HG03521 (cell line): ENCODE measurements at regions not wholly inside any gene's neighbourhood (a gene's known extent, or its start where the extent isn't known, plus 50 kb on each side); places are given as distances from the start of the nearest gene placed in this dataset.
A peak's percentile ranks its signal among the peaks of the same experiment; 100 is the strongest.
"Not testable (repeated sequence)": the region's sequence is repeated elsewhere in the genome, so short reads cannot be mapped to it uniquely, and the experiment has no call there.

Experiments used
- ATAC-seq: cut with Tn5 transposase; IDR thresholded peaks from one replicate; pipeline ENCODE4 v1.9.1; 2021; ENCODE audit warnings: mild to moderate bottlenecking, moderate library complexity; ENCODE audit not compliant: unreplicated experiment

DNA sequence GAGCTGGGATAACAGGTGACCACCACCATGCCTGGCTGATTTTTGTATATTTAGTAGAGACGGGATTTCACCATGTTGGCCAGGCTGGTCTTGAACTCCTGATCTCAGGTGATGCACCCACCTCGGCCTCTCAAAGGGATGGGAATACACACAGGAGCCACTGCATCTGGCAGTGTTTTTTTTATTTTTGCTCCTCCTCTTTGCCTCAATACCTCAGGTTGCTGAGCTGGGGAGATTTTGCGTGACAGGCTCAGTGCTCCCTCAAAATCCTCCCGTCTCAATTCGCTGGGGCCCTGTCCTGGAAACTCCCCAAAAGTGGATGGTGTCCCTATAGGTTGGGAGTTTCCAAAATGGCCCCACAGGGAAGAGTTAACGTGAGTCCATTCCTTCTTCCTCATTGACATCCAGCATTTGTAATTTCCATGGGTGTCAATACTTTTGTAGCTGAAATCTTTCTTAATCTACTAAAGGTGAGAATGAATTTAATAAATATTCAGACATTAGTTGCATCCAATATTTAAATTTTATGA lies 71.8 kb downstream of the GGTLC2 start:
- ATAC-seq = no peak

DNA sequence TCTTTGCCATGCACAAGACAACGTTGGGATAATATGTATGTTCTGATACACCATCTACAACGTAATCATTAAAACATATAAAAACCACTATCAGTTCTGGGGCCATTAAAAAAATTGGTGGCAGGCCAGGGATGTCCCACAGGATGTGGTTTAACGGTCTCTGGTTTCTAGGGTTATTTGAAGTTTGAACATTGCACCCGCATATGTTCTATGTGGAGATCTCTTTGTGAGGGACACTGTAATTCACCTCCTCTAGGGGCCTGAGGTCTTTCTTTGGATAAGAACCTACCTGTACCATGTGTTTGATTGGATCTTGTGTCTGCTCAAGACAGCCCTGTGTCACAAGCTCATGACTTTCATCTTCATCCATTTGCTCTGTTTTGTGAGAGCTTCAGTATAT lies 73.2 kb downstream of the GGTLC2 start:
- ATAC-seq = no peak

DNA sequence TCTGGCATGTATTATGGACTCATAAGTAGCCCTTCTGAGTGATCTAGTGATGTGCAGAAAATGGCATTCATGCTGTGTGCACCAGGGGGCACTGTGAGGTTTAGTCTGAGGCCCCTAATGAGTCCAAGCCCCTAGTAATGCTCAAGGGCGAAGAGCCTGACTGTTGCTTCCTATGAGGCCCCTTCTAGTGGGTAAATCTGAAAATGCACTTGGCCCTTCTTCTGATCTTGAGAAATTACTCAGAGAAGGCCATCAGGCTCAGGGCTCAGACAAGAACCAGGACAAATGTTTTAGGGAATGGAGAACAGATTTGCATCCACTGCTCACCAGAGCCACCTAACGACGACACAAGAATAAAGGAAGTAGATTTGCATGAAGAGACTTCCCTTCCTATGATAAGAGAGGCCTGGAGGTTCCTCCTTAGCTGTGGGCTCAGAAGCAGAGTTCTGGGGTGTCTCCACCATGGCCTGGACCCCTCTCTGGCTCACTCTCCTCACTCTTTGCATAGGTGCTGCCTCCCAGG lies 75.8 kb downstream of the GGTLC2 start:
- ATAC-seq = peak; percentile 51

DNA sequence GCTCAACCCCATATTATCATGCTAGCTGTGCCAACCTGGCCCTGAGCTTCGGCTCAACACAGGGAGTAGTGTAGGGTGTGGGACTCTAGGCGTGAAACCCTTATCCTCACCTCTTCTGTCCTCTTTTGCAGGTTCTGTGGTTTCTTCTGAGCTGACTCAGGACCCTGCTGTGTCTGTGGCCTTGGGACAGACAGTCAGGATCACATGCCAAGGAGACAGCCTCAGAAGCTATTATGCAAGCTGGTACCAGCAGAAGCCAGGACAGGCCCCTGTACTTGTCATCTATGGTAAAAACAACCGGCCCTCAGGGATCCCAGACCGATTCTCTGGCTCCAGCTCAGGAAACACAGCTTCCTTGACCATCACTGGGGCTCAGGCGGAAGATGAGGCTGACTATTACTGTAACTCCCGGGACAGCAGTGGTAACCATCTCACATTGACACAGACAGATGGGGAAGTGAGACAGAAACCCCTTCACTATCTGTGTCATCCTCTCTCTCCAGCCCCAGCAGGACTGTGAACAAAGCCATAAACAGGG lies 76.4 kb downstream of the GGTLC2 start:
- peak; percentile 71 for ATAC-seq

DNA sequence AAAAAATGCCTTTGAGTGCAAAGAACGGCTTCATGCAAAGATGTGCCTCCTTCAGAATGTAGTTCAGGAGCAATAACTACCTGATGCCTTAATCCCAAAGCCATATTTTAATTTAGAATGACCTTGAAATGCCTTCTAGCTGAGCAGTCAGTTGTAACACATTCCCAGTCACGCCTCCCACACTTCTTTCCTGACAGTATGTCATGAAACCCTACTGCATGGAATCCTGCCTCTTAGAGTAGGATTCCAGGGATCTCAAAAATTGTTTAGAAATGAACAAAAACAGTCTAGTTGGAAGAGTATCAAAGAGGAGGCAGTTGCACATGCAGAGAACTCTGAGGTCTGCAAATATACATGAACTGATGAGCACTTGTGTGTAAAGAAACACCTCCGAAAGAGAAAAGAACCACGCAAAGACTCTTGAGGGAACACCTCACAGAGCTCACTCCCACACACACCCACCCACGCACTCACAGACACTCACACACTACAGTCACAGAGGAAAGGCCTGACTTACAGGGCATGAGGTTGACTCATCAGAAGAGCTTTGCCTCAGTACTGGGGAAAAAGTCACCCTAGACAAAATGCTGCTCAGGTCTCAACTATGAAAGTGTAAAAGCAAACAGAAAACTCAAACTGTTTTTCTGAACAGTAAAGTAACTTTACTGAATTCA lies 77.4 kb downstream of the GGTLC2 start:
- ATAC-seq = no peak

DNA sequence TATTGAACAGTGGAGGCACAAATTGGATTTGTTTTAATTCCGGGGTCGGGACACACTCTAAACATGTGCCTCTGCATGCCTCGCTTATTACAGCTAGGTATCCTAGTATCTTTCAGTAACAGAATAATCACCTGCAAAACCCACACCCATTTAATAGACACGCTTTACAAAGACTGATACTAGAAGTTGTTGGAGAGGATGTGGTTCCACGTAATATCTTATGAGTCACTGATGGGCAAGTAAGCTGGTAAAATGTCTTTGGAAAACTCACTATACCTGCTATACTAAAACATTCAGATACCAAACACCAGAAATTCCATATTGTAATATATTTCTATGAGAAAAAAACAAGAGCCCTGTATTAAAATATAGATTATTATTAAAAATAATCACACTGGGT lies 84.0 kb downstream of the GGTLC2 start:
- no peak for ATAC-seq

DNA sequence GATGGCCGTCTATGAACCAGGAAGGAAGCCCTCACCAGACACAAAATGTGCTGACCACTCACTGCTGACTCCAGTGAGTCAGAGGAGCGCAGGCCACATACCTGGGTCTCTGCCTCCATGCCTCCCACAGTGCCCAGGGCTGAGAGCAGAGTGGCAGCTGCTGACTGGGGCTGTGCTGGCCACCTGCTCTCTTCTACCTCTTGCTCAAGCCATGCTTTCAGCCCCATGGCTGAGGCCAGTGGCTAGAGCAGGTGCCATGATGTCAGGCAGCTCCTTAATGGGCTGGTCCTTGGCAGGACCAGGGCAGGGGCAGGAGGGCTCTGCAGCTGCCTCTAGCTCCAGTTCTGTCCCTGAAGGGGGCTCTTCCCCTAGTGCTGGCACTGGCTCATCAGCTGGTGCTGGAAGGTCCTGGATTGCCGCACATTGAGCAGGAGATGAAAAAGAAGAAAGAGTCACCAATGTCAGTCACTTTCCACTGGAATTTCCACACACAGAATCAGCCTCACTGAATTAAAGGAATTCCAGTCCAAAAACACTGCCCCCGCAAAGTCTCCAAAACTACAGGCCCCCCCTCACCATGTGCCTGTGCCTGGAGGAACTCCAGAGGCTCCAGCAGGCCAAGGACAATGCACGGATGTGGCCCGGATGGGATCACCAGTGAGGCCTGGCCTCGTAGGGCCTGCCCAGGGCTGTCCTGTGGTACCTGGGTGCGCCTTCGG lies 86.4 kb downstream of the GGTLC2 start:
- no peak for ATAC-seq

DNA sequence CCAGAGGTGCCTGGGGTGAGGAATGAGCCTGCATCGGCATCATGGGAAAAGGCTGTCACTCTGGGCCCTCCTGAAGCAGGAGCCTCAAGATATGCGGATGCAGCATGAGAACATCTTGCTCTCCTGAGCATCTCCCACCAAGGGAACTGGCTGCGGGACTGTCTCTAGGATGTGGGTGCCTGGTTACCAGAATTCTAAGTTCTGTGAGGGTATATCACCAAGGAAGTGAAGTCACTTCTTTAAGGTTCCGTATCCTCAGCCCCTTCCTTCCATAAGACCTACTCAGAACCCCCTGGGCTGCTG lies 86.9 kb downstream of the GGTLC2 start:
- no peak for ATAC-seq

DNA sequence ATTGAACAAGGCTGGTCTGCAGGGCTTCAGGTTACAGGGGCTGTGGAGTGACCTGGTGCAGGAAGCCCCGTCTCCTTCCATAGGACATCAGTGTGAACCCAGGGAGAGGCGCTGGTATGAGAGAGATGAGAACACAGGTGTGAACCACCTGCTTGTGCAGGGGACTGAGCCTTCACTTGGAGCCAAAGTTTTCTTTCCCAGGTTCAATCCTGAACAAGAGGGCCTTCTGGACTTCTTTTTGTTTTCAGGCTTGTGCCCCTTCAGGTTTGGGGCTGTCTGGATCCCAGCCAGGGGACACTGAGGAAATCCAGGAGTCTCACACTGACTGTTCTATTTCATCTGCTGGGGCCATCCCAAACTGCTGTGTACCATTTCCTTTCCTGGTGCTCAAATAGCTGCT lies 88.6 kb downstream of the GGTLC2 start:
- not testable (repeated sequence) for ATAC-seq

DNA sequence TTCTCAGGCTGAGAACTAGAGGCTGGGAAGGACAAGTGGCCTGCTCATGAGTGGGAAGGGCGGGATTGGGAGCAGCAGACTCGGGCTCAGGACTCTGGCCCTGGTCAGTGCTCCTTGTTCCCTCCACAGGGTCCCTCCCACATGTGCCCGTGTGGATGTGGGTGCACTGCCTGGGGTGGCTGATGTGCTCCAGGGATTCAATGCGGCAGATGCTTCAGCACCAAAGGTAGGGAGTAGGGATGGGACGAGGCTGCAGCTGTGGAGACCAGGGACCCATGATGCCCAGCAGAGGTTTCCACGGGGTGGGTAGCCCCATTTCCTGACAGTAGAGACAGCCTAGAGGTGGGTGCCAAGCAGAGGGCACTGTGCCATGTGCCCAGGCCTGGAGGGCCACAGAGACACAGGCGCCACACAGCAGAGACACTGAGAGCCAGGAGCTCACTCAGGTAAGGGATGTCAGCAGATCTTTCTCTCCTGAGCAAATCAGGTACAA lies 89.5 kb downstream of the GGTLC2 start:
- no peak for ATAC-seq

DNA sequence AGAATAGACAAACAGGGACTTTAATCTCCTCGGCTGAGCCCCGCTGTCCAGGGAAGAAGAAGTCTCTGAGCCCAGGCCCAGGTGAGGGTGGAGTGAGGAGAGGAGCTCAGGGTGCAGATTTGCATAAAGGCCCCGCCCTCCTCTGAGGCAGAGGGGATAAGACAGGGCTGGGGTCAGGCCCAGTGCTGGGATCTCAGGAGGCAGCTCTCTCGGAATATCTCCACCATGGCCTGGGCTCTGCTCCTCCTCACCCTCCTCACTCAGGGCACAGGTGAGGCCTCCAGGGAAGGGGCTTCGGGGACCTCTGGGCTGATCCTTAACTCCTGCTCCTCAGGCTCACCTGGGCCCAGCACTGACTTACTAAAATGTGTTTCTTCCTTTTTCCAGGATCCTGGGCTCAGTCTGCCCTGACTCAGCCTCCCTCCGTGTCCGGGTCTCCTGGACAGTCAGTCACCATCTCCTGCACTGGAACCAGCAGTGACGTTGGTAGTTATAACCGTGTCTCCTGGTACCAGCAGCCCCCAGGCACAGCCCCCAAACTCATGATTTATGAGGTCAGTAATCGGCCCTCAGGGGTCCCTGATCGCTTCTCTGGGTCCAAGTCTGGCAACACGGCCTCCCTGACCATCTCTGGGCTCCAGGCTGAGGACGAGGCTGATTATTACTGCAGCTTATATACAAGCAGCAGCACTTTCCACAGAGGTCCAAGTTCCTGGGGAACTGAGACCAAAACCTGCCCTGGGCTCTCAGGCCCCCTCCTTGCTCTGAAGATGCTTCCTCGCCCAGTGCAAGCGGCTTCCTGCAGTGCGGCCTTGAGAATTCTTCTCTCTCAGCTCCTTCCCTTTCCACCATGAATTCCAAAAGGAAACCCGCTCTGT lies 90.2 kb downstream of the GGTLC2 start:
- not testable (repeated sequence) for ATAC-seq

DNA sequence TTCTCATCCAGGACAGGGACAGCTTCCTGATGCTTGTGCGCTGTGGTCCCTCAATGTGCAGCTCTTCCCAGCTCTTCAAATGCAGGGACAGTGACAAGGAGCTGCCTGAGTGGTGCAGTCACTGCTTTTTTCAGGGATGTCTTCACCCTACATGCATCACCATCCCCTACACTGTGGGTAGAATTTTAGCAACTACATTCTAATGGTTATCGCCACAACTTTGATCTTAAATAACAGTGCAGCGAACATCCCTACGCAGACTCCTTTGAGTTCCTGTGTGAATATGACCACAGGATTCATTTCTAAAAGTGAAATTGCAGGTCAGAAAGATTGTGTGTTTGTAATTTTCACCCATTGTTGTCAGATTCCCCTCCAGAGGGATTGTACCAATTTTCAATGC lies 90.9 kb downstream of the GGTLC2 start:
- not testable (repeated sequence) for ATAC-seq

DNA sequence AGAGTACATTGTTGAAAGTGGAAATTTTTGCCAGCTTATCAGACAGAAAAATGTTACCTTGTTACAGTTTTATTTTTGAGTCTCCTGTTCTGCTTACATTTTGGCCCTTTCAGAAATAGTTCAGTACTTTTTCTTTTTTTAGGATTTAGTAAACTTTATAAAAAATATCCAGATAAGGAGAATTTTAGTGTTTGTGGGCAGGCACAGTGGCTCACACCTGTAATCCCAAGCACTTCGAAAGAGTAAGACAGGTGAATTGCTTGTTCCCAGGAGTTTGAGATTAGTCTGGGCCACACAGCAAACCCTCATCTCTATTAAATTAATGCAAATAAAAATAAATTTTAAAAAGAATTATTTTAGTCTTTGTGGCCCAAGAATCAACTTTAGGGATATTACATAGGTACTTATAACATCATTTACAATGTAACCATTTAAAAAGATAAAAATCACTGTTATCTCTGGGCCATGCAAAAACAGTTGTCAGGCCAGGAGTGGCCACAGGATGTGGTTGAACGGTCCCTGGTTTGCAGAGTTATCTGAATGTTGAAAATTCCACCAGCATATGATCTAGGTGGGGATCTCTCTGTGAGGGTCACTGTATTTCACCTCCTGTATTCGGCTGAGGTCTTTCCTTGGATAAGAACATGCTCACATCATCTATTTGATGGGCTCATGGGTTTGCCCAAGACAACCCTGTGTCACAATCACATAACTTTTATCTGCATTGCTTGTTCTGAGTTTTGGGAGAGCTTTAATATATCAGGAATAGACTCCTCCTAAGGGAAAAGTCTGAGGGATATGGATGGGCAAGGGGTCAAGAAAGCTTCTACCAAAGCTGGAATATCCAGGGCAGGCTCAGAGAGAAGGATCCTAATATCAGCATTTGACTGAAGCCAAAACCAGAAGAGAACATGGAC lies 91.5 kb downstream of the GGTLC2 start:
- ATAC-seq = no peak

DNA sequence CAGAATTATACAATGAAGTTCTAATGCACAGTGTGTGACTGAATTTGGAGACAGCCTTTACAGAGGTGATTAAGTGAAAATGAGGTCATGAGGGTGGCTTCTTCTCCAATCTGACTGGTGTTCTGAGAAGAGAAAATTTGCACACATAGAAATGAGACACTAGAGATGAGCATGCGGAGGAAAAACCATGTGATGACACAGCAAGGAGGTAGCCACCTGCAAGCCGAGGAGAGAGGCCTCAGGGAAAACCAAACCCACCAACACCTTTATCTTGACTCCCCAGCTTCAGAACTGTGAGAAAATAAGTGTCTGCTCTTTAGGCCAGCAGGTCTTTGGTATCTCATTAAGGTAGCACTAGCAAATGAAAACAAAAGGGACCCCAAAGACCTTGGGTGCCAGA lies 93.2 kb downstream of the GGTLC2 start:
- no peak for ATAC-seq

DNA sequence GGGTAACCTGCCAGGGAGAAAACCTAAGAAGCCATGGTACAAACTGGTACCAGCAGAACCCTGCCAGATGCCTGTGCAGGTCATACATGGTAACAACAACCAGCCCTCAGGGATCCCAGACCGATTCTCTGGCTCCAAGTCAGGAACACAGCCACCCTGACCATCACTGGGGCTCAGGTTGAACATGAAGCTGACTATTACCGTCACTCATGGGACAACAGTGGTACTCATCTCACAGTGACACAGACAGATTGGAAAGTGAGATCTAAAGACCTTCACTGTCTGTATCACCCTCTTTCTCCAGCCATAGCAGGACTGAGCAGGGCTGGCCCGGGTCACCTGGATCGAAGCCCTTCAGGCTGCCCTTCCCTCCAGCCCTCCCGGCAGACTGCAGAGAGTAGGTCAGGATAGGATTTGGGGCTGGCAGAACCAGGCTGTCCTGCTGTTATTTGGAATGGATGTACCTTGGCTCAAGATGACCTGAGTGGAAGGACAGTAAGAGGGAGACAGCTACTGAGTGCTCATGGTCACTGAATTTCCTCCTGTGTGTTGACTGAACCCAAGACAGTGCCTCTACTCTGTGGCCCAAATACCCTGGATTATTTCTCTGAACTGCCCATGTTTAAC lies 94.7 kb downstream of the GGTLC2 start:
- ATAC-seq = no peak

DNA sequence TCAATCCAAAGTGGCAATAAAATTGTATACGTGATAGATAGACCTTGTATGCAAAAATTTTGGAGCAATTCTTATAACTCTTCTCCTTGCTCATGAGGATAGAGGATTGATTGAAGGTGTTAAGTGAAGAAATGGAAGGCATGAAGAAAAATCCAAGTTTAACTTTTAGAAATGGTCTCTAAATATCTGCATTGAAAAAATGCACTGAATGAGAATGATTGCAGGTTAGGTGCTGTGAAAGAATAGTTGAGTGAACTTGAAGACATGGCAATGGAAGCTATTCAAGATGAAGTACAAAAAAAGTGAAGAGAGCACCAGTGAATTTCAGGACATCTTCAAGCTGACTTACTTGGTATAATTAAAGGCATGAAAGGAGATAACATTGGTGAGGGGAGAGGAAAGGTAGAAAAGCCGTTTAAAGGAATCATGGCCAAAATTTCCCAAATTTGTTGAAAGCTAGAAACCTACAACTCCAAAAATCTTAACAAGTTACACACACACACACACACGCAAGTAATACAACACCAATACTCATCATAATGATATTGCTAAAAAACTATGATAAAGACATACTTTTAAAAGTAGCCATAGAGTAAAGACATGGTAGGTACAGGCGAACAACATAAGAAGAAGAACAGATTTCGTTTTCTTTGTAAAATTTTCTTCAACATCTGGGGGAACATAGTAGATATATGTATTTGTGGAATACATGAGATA lies 96.3 kb downstream of the GGTLC2 start:
- ATAC-seq = no peak

DNA sequence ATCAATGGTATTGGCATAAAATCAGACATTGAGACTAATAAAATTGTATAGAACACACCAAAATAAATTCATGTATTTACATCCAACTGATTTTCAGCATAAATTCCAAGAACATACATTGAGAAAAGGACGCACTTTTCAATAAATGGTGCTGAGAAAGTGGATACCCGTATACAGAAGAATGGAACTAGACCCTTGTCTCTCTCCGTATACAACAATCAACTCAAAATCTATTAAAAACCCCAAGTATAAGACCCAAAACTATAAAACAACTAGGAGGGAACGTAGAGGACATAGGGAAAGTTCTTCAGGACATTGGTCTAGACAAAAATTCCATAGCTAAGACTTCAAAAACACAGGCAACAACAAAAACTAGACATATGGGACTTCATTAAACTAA lies 97.4 kb downstream of the GGTLC2 start:
- no peak for ATAC-seq

DNA sequence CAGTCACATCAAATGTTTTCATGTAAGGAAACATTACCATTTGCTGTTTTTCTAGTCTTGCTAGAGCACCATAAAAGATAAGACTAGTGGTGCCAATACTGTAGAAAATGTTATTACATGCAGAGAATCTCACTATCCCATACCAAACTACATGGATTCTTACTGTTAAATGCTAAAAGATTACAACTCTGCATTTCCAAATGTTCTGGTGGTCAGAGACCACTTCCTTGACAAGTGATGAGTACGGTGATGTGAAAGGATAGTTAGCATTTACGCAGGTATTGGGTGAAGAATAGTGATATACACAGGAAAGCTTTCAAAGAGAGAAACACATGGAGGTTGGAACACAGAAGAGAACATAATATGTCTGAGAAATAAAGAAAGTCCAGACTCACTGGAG lies 98.2 kb downstream of the GGTLC2 start:
- ATAC-seq = no peak
